H7 (cell line): ENCODE measurements at regions not wholly inside any gene's neighbourhood (a gene's known extent, or its start where the extent isn't known, plus 50 kb on each side); places are given as distances from the start of the nearest gene placed in this dataset.
A peak's percentile ranks its signal among the peaks of the same experiment; 100 is the strongest.

ENCODE experiments used
- DNase-seq: peaks from one replicate; pipeline ENCODE4 v3.0.0; 2012
- H3K27me3 ChIP-seq: 2 replicates; pipeline ENCODE4 v1.6.0; 2011; ENCODE audit warnings: mild to moderate bottlenecking, low read length; ENCODE audit not compliant: control insufficient read depth, insufficient read depth
- H3K36me3 ChIP-seq: replicated peaks from 2 replicates; pipeline ENCODE4 v1.5.1; 2011; ENCODE audit warnings: low read length; ENCODE audit not compliant: control insufficient read depth, insufficient read depth
- H3K4me3 ChIP-seq: 2 replicates; pipeline ENCODE4 v1.5.1; 2011; ENCODE audit warnings: low read depth, mild to moderate bottlenecking, control low read depth, low read length, moderate library complexity; ENCODE audit not compliant: insufficient read depth

DNA sequence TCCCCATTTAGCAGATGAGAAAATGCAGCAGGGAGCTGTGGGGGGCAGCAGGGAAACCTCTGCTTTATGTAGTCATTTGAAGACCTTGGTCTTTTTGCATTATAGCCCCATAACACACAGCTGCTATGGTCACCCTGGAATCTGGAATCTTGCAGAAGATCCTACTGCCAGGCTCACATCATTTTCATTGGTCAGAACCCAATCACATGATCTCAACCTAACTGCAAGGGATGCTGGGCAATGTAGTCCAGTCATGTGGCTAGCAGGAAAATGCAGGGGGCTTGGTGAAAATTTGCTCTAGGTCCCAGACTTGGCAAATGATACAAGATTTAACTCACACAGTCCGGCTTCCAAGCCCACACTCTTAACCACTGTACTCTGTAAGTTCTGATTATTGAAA is 1028.7 kb downstream of the AACS start:
- no peaks in the 10 kb centered on the region for H3K36me3 ChIP-seq
- H3K4me3 ChIP-seq, result no peak overlapping the region
- DNase-seq, result peak; percentile 71
- no peaks in the 10 kb centered on the region for H3K27me3 ChIP-seq

DNA sequence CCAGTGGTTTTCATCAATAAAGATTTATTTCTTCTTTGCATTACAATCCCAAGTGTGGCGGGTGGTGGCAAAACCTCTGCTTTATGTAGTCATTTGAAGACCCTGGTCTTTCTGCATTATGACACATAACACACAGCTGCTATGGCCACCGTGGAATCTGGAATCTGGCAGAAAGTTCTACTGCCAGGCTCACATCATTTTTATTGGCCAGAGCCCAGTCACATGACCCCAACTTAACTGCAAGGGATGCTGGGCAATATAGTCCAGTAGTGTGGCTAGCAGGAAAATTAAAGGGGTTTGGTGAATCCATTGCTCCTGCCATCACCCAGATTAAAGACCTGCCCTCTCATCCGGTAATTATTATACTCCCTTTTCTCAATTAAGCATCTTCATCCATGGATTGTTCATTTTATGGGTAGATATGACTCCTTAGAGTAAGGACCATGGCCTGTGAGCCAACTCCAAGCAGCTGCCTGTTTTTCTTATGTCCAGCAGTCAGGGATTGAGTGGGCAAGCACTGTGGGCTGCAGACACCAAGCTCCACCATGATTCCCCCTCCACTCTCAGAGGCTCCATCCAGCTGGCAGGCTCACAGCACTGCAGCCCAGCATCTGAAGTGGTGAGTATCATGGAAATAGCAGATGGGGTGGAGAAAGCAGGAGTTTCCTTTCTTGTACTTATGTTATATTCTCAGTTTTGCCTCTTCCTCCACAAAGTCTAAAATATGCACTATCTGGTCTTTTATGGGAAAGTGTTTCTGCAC is 1030.7 kb downstream of the AACS start:
- H3K27me3 ChIP-seq, result no peaks in the 10 kb centered on the region
- no peaks in the 10 kb centered on the region for H3K36me3 ChIP-seq
- no peak for DNase-seq
- no peak overlapping the region for H3K4me3 ChIP-seq

DNA sequence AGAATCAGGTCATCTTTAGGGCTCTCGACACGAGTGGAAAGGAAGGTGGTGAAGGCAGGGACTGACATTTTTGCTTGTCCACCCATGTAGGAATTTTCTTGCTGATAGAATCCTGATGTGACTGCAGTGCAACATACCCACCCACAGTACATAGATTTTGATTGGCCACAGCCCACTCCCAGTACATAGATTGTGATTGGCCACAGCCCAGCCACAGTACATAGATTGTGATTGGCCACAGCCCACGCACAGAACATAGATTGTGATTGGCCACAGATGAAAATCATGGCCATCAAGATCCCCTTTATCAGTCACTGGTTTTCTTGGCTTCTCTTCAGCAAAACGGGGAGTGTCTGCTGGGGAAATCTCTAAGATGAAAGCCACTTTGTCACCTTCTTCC is 1041.5 kb downstream of the AACS start:
- Histone ChIP-seq H3K27me3 (peaks cover 3% of the 10 kb centered on the region; the same call in 1 of the 2 replicates), H3K36me3 (no peaks in the 10 kb centered on the region), H3K4me3 (no peak overlapping the region)
- no peak for DNase-seq

DNA sequence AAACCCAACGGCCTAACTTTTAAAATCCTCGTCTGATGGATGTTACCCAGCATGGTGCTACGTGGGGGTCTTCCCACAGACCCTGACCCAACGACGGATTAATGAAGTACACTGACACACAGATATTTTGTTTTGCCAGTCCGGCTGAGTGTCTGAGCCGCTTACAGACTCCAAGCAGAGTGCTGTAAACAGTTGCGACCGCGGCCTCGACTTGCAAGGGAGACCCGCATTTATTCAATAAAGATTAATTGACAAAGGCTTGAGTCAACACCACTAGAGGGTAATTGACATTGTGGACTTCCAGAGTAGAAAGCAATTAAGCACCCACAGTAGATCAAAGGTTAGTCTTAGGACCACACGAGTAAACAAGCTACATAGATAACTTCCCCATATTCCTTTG is 1042.4 kb downstream of the AACS start:
- H3K36me3 ChIP-seq, result no peaks in the 10 kb centered on the region
- DNase-seq, result no peak
- H3K27me3 ChIP-seq, result peaks cover 3% of the 10 kb centered on the region; the same call in 1 of the 2 replicates
- no peak overlapping the region for H3K4me3 ChIP-seq

DNA sequence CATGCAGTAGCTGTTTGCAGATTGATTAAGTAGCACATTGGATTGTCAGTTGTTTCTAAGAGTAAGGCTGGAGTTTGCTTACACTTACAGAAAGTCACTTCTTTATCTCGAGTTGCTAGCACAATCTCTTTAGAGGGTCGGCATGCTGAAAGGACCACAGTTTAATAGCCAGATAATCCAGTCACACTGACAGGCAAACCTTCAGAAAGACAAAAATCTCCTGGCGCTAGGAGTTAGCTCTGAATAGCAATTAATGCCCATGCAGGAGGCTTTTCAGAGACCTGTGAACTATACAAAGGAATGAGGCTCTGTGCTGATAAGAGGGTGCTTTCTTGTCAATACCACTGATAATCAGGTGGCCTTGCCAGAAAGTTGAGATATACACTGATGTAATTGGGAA is 1043.0 kb downstream of the AACS start:
- no peak for DNase-seq
- Histone ChIP-seq H3K36me3 (no peaks in the 10 kb centered on the region), H3K27me3 (peaks cover 3% of the 10 kb centered on the region; the same call in 1 of the 2 replicates)

DNA sequence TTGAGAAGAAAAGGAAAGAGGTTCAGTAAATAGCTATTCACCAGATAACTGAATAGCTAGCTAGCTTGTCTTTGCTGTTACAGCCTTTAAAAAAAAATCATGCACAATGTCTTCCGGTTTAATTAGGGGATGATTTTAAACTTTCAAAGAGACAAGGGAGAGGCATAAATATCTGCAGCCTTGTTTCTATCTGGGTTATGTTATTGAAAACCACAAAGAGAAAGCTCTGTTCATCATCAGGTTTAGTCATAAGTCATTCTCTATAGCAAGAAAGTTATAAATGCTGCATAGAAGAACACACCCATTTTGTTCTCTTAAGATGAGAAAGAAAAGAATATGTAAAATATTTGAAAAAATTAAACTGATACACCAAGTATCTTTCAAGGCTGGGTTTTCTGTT is 1046.9 kb downstream of the AACS start:
- no peak overlapping the region for H3K4me3 ChIP-seq
- no peaks in the 10 kb centered on the region for H3K36me3 ChIP-seq
- peaks cover 1% of the 10 kb centered on the region; the same call in 1 of the 2 replicates for H3K27me3 ChIP-seq
- DNase-seq, result no peak

More for the DNA sequence above, 1043.0 kb downstream of the AACS start:
- no peak overlapping the region for H3K4me3 ChIP-seq

DNA sequence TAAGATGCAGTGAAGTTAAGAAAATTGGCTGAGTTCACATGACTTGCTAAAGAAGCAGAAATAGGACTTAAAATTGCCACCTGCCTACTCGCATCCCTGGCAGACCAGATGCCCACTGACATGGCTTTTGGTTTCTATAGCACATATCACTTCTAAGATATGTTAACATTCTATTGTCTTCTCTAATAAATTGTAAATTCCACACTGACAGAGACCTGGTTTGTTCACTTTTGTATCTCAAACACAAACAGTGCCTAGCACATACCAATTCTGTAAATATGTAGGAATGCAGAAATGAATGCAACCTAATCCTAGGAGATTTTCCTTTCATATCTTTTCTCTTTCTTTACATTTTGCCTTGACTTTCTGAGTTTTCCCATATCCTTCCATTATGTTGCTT is 1047.6 kb downstream of the AACS start:
- Histone ChIP-seq H3K27me3 (peaks cover 1% of the 10 kb centered on the region; the same call in 1 of the 2 replicates), H3K36me3 (no peaks in the 10 kb centered on the region), H3K4me3 (no peak overlapping the region)
- DNase-seq, result no peak

DNA sequence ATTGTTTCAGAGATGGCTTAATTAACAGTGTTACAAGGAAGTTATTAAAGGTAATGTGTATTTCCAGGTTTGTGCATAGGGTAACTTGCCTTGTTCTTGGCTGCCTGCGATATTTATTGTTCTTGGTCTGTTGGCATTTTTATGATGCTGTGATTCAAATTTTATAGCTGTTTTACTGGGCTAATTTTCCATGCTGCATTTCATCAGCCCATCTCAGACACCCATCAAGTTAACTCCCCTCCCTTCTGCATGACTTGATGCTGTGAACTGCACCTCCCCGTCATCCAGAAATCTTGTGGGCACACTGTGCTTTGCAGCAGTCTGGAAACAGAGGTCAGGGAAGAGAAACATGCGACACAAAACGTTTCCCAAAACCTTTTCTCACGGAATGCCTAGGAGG is 1049.2 kb downstream of the AACS start:
- DNase-seq, result no peak
- H3K27me3 ChIP-seq, result peaks cover 1% of the 10 kb centered on the region; the same call in 1 of the 2 replicates
- no peak overlapping the region for H3K4me3 ChIP-seq
- no peaks in the 10 kb centered on the region for H3K36me3 ChIP-seq

DNA sequence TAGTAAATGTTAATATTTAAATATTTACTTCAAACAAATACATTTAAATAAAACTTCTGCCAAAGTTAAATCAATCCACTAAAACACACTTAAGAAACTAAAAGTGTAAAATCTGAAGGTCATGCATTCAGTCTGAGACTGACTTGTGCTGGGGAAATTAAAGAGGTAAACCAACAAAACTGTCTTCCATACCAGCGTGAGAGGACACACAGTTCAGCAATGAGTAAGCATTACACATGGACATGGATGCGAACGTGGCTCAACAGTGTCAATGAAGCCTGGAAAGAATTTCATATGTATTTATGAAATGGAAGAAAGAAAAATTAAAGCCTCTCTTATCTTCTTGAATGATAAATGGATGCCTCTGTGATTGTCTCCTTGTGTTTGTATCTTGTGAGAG is 1052.3 kb downstream of the AACS start:
- H3K27me3 ChIP-seq, result no peaks in the 10 kb centered on the region
- no peak overlapping the region for H3K4me3 ChIP-seq
- no peaks in the 10 kb centered on the region for H3K36me3 ChIP-seq
- no peak for DNase-seq

DNA sequence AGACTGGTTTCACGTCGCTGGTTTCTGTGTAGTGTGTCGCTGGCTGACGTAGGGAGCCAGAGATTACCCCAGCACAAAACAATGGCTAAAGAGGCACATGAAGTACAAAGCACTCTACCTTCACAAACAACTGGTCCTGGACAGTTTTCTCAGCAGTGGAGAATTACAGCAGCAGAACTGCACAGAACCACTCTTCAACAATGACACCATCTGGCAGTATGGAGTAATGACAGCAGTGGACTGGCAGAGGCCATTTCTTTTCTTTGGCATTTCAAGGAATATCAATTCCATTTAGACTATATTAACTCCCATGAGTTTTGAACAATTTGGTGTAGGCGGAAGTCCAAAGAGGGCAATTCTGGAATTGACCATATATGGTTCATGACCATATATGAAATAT is 1074.1 kb downstream of the AACS start:
- Histone ChIP-seq H3K27me3 (no peaks in the 10 kb centered on the region), H3K36me3 (no peaks in the 10 kb centered on the region), H3K4me3 (no peak overlapping the region)
- no peak for DNase-seq

DNA sequence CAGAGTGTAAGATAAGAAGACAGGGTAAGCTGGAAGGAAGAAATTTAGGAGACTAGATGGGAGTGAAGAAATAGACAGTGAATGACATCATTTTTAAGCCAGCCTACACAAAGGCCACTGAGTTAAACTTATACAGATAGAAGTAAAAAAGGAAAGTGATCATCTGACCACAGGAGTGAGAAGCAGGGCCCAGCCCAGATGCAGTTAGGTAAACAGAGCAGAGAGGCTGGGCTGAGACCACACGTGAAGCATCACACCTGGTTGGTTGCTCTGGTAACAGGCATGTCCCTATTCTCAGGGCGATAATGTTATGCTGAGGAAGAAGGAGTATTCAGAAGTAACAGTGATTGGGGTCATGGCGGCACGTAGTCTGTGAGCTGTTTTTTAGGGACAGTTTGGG is 1079.4 kb downstream of the AACS start:
- no peak overlapping the region for H3K4me3 ChIP-seq
- H3K36me3 ChIP-seq, result no peaks in the 10 kb centered on the region
- H3K27me3 ChIP-seq, result no peaks in the 10 kb centered on the region
- DNase-seq, result no peak

DNA sequence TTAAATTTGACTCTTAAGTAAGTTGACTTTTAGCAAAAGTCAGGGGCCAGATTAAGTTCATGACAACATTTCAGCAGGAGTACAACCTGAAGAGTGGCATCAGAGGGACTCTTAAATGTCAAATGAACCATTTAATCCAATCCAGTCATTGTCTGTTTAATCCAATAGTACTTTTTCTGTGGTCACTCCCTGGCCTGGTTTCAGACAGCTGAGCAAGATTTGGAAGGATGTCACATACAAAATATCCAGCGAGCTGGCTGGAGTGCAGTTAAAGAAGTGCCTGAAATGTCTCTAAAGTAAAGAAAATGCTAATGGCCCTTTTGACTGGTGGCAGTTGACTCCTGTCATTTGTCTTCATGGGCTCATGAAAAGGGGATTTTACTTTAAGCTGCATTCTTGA is 1082.1 kb downstream of the AACS start:
- Histone ChIP-seq H3K36me3 (no peaks in the 10 kb centered on the region), H3K4me3 (no peak overlapping the region), H3K27me3 (no peaks in the 10 kb centered on the region)
- no peak for DNase-seq

DNA sequence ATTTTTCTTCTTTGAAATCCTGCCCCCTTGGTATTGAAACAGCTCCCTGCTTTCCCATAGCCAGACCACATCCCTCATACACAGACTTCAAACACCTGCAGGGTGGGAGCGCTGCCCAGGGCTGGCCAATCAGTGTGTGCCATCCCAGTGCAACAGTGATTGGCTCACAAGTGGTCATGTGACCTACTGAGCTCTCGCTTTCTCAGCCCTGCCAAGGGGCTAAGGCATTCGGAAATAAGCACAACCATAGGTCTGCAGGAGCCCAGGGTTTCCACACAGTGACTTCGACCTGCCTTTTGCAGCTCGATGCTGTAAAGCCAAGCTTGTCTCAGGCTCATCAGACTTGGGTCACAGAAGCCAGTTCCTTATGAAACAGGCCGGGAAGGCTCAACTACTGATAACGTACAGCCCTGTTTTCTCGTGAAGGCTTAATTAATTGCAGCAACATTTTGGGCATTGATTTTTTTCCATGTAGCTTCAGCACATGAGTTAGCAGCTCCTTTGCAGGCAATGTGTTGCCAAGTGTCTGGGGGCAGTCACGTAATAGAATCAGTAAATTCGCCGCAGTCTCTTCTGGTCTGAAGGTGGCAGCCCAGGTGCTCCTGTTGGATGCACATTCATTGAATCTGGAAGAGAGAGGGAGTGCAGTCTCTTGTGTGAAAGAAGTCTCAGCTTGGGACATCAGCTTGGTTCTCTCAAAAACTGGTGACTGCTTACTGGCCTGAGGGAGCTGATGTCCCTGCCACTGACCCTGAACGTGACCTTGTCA is 1091.8 kb downstream of the AACS start:
- no peaks in the 10 kb centered on the region for H3K36me3 ChIP-seq
- no peak overlapping the region for H3K4me3 ChIP-seq
- peak; percentile 56 for DNase-seq
- H3K27me3 ChIP-seq, result no peaks in the 10 kb centered on the region; the same call in 1 of the 2 replicates

DNA sequence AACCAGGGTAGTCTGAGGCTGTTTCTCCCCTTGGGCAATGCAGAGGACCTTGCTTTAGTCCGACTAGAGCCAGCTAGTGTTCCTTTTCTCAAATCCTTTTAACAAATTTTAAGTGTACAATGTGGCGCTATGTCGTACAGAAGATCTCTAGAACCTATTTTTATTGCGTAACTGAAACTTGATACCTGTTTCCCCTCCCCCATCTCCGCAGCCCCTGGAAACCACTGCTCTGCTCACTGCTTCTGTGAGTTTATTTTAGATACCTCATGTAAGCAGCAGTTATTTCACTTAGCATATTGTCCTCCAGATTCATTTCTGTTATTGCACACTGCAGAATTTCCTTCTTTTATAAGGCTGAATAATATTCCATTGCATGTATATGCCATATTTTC is 1092.3 kb downstream of the AACS start:
- H3K36me3 ChIP-seq, result no peaks in the 10 kb centered on the region
- no peak overlapping the region for H3K4me3 ChIP-seq
- DNase-seq, result no peak
- no peaks in the 10 kb centered on the region; the same call in 1 of the 2 replicates for H3K27me3 ChIP-seq

DNA sequence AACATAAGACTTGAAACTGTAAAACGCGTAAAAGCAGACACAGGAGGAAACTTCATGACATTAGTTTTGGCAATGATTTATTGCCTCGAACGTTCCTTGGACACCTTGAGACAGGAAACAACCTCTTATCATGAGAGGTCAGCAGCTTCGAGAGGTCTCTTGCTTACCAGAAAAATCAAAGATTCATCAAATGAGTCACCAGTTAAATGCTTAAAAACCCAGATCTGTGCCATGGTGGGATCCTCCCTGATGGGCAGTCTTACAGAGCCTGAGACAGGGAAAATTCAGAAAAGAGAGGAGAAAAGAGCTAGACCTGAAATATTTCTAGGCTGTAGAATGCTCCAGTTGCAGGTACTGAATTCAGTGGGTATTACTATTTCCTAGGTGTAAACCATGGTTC is 1093.9 kb downstream of the AACS start:
- Histone ChIP-seq H3K27me3 (no peaks in the 10 kb centered on the region; the same call in 1 of the 2 replicates), H3K36me3 (no peaks in the 10 kb centered on the region), H3K4me3 (no peak overlapping the region)
- DNase-seq, result no peak
